GM12878 (cell line): ENCODE measurements at regions not wholly inside any gene's neighbourhood (a gene's known extent, or its start where the extent isn't known, plus 50 kb on each side); places are given as distances from the start of the nearest gene placed in this dataset.

ENCODE experiments used
- ATAC-seq: fragments of 200-7000 bp; cut with Tn5 transposase; 3 replicates; pipeline ENCODE4 v1.9.1; 2020; ENCODE audit warnings: mild to moderate bottlenecking, moderate library complexity
- BruUV-seq: library from RNA; stranded (reverse); fragments of 400-500 nt; replicated peaks from 2 replicates; lab custom pipeline; 2021; lab: Mats Ljungman, UMichigan
- CTCF ChIA-PET: fragments of 300-600 bp; sonication (Branson Sonifier 250); formaldehyde crosslinking; extraction: SDS; loops from one replicate; lab custom pipeline; 2021; ENCODE audit warnings: inconsistent platforms; lab: Yijun Ruan, JAX
- POLR2A ChIA-PET: fragments of 350-600 bp; formaldehyde crosslinking; extraction: SDS; loops from one replicate; lab custom pipeline; 2021; ENCODE audit warnings: inconsistent platforms; lab: Charles Lee
- RAD21 ChIA-PET: fragments of 300-600 bp; sonication (Branson Sonifier 250); formaldehyde crosslinking; loops from one replicate; lab custom pipeline; 2023; ENCODE audit warnings: antibody characterized with exemption; ENCODE audit not compliant: unreplicated experiment; lab: Charles Lee
- SMC1A ChIA-PET: fragments of 300-600 bp; sonication (Branson Sonifier 250); formaldehyde crosslinking; loops from one replicate; lab custom pipeline; 2023; ENCODE audit not compliant: unreplicated experiment, uncharacterized antibody; lab: Charles Lee
- DNase-seq: peaks from one replicate; pipeline ENCODE4 v3.0.0-alpha.2; 2011; ENCODE audit warnings: low read depth, low spot score
- FAIRE-seq: peaks from 3 replicates; lab custom pipeline; 2011; peaks lifted over from hg19 to GRCh38; lab: Jason Lieb, UNC
- H2AFZ ChIP-seq: 2 replicates; pipeline ENCODE4 v1.6.0; 2011; ENCODE audit warnings: low read depth, low read length, control low read depth; ENCODE audit not compliant: control insufficient read depth
- H3K27ac ChIP-seq: 2 replicates; pipeline ENCODE4 v1.5.1; 2011; ENCODE audit warnings: control low read depth; ENCODE audit not compliant: control insufficient read depth, insufficient read depth
- H3K27me3 ChIP-seq, 2 experiments: replicated peaks in 1 of 2; 2 replicates each; pipeline versions ENCODE4 v1.6.0 to v1.6.1; 2011; ENCODE audit warnings: low read length in 1 of 2; ENCODE audit not compliant: control insufficient read depth in 2 of 2, insufficient read depth in 2 of 2
- H3K36me3 ChIP-seq, 2 experiments: 2 replicates each; pipeline ENCODE4 v1.5.1; 2011; ENCODE audit warnings: low read length in 1 of 2; ENCODE audit not compliant: control insufficient read depth in 2 of 2, insufficient read depth in 2 of 2
- H3K4me1 ChIP-seq: 2 replicates; pipeline ENCODE4 v1.6.1; 2011; ENCODE audit warnings: mild to moderate bottlenecking, low read length, moderate library complexity, mixed read lengths; ENCODE audit not compliant: control insufficient read depth, insufficient read depth
- H3K4me2 ChIP-seq: 2 replicates; pipeline ENCODE4 v1.6.0; 2011; ENCODE audit warnings: control low read depth; ENCODE audit not compliant: control insufficient read depth, insufficient read depth
- H3K4me3 ChIP-seq: fragments of 200-600 bp; sonication (generic); 2 replicates; pipeline ENCODE4 v1.5.1; 2016
- H3K79me2 ChIP-seq: 2 replicates; pipeline ENCODE4 v1.6.0; 2011; ENCODE audit warnings: low read length; ENCODE audit not compliant: control insufficient read depth, insufficient read depth
- H3K9ac ChIP-seq: 2 replicates; pipeline ENCODE4 v1.8.0; 2011; ENCODE audit warnings: low read length, control low read depth, mixed read lengths; ENCODE audit not compliant: control insufficient read depth, insufficient read depth
- H3K9me3 ChIP-seq: replicated peaks from 3 replicates; pipeline ENCODE4 v1.5.1; 2011; ENCODE audit warnings: mild to moderate bottlenecking, low read length; ENCODE audit not compliant: control insufficient read depth, insufficient read depth
- H4K20me1 ChIP-seq: 2 replicates; pipeline ENCODE4 v1.6.0; 2011; ENCODE audit not compliant: control insufficient read depth, insufficient read depth
- CHD1 ChIP-seq: IDR thresholded peaks from 2 replicates; pipeline ENCODE4 v1.6.1; 2012; ENCODE audit warnings: low read depth, low read length, improper control_type of control experiment
- RBBP5 ChIP-seq: fragments of 200-600 bp; sonication (generic); conservative IDR thresholded peaks from 2 replicates; pipeline ENCODE4 v1.6.1; 2016
- WGBS: methylation state at CpG from one replicate; pipeline ENCODE4 v1.1.6; 2016; ENCODE audit warnings: low lambda C conversion rate; ENCODE audit not compliant: insufficient replicate concordance, insufficient coverage; ENCODE audit errors: missing lambda C conversion rate; 5-methylcytosine and 5-hydroxymethylcytosine counted together
- in situ Hi-C: fragments of 300-500 bp; cut with MboI; formaldehyde crosslinking; loops from 9 replicates; pipeline ENCODE4 v1.14.3; 2018; ENCODE audit warnings: mixed read lengths
- intact Hi-C: fragments of 100-400 bp; cut with micrococcal nuclease; formaldehyde crosslinking; loops from one replicate; pipeline ENCODE4 v1.14.2; 2022; ENCODE audit not compliant: unreplicated experiment
- TF ChIP-seq, protein P1 (sequence below): IDR thresholded peaks from 2 replicates; pipeline ENCODE4 v1.6.1; 2011; ENCODE audit warnings: low read depth, low read length, improper control_type of control experiment, borderline replicate concordance

GRCh38 chr10:93245147-93245546 is 171.5 kb downstream of the CYP26A1 start:
- Histone ChIP-seq H3K27ac (no peak overlapping the region), H3K79me2 (no peaks in the 10 kb centered on the region), H3K4me1 (no peaks in the 10 kb centered on the region), H4K20me1 (no peaks in the 10 kb centered on the region), H3K4me3 (no peak overlapping the region), H2AFZ (no peak overlapping the region), H3K27me3 (peaks cover 2 to 3% of the 10 kb centered on the region in 2 experiments; a peak in 3 of 4 replicates), H3K9ac (no peak overlapping the region), H3K4me2 (no peak overlapping the region), H3K36me3 (no peaks in the 10 kb centered on the region), H3K9me3 (no peaks in the 10 kb centered on the region)
- FAIRE-seq (no peak), ATAC-seq (no peak), DNase-seq (no peak)
- intact Hi-C loops, result no loop called here
- 0% methylated on average over 1 of the region's 1 CpG for WGBS
- in situ Hi-C loops, result no loop called here
- CTCF ChIA-PET, result no interaction called here
- TF ChIP-seq, protein P1, sequence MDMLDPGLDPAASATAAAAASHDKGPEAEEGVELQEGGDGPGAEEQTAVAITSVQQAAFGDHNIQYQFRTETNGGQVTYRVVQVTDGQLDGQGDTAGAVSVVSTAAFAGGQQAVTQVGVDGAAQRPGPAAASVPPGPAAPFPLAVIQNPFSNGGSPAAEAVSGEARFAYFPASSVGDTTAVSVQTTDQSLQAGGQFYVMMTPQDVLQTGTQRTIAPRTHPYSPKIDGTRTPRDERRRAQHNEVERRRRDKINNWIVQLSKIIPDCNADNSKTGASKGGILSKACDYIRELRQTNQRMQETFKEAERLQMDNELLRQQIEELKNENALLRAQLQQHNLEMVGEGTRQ, result no peak
- no peak for TF ChIP-seq CHD1
- POLR2A ChIA-PET, result no interaction called here
- RAD21 ChIA-PET, result no interaction called here
- SMC1A ChIA-PET, result no interaction called here
- BruUV-seq, result no TSS peak

GRCh38 chr10:93245779-93246178 is 172.1 kb downstream of the CYP26A1 start:
- intact Hi-C loops, result no loop called here

More at GRCh38 chr10:93245779-93246178, 172.1 kb downstream of the CYP26A1 start:
- no peak overlapping the region for H2AFZ ChIP-seq
- H3K27ac ChIP-seq, result no peak overlapping the region
- ATAC-seq, result no peak
- WGBS, result 25% methylated on average over 8 of the region's 8 CpGs
- TF ChIP-seq RBBP5, result no peak
- SMC1A ChIA-PET, result no interaction called here
- H3K79me2 ChIP-seq, result no peaks in the 10 kb centered on the region
- RAD21 ChIA-PET, result no interaction called here
- H3K36me3 ChIP-seq, result no peaks in the 10 kb centered on the region
- H3K4me2 ChIP-seq, result no peak overlapping the region
- CTCF ChIA-PET, result interaction anchor here (0.6 kb wide), 1 partner anchor 296 kb away, joined by 3 read pairs; no protein-coding TSS in a partner anchor
- POLR2A ChIA-PET, result no interaction called here
- no peak overlapping the region for H3K9ac ChIP-seq
- in situ Hi-C loops, result no loop called here
- no TSS peak for BruUV-seq
- H3K4me1 ChIP-seq, result no peaks in the 10 kb centered on the region
- H3K4me3 ChIP-seq, result no peak overlapping the region
- no peaks in the 10 kb centered on the region for H3K9me3 ChIP-seq
- H4K20me1 ChIP-seq, result no peaks in the 10 kb centered on the region
- no peak for DNase-seq
- peaks cover 0 to 2% of the 10 kb centered on the region in 2 experiments; a peak in 3 of 4 replicates for H3K27me3 ChIP-seq
- no peak for FAIRE-seq
